ENCODE measurements at regions not wholly inside any gene's neighbourhood (a gene's known extent, or its start where the extent isn't known, plus 50 kb on each side); places are given as distances from the start of the nearest gene placed in this dataset.

DNA sequence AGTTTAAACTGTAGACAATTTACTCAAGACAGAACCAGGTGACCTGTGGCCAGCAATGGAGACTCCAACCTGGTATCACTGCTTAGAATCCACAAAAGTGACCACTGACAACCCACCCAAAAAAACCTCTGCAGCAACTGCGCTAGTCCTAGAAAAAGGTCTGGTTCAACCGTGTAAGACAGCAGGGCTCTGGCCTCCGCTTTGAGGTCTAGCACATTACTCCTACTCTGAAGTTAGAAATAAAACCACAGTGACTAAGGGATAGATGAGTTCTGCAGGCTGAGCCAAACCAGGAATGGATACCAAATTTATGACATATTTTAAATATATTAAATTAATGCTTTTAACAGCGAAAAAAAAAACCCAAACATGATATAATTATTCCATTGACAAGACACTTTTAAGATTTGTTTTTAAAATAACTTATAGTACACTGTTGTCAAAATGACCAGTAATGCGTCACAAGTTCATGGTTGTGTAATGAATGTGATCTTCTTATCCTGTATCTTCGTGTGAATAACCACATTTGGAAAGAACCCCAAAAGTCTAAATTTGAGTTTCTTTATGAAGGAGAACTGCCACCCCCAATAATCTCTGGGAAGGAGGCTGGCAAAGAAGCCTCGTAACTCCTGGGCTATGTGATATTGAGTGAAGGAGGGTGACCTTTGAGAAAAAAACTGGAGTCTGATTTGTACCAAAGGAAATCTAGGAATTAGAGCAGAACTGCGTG lies 101.9 kb upstream of the SLC44A1 start:
- Histone ChIP-seq H3K9me3 (ENCODE audit: low read length) (no peaks in the 10 kb centered on the region), H2AFZ (ENCODE audit: low read depth, low read length) (no peak overlapping the region), H3K9me2 (ENCODE audit: insufficient read depth, low read length) (no peaks in the 10 kb centered on the region), H3K27me3 (ENCODE audit: insufficient read depth, low read depth, low read length) (no peaks in the 10 kb centered on the region), H3K79me2 (replicated peaks; ENCODE audit: insufficient read depth, low read length) (no peaks in the 10 kb centered on the region), H3K9ac (ENCODE audit: low read length) (no peak overlapping the region), H3K4me2 (ENCODE audit: low read length) (no peak overlapping the region), H3K4me3 (ENCODE audit: low read length) (no peak overlapping the region), H3K36me3 (ENCODE audit: insufficient read depth, low read length) (no peaks in the 10 kb centered on the region), H3K27ac (ENCODE audit: low read length) (no peak overlapping the region), H4K20me1 (ENCODE audit: insufficient read depth) (no peaks in the 10 kb centered on the region), H3F3A (ENCODE audit: insufficient read depth, low read length, poor library complexity, severe bottlenecking) (no peaks in the 10 kb centered on the region)
- TF ChIP-seq, protein P1, sequence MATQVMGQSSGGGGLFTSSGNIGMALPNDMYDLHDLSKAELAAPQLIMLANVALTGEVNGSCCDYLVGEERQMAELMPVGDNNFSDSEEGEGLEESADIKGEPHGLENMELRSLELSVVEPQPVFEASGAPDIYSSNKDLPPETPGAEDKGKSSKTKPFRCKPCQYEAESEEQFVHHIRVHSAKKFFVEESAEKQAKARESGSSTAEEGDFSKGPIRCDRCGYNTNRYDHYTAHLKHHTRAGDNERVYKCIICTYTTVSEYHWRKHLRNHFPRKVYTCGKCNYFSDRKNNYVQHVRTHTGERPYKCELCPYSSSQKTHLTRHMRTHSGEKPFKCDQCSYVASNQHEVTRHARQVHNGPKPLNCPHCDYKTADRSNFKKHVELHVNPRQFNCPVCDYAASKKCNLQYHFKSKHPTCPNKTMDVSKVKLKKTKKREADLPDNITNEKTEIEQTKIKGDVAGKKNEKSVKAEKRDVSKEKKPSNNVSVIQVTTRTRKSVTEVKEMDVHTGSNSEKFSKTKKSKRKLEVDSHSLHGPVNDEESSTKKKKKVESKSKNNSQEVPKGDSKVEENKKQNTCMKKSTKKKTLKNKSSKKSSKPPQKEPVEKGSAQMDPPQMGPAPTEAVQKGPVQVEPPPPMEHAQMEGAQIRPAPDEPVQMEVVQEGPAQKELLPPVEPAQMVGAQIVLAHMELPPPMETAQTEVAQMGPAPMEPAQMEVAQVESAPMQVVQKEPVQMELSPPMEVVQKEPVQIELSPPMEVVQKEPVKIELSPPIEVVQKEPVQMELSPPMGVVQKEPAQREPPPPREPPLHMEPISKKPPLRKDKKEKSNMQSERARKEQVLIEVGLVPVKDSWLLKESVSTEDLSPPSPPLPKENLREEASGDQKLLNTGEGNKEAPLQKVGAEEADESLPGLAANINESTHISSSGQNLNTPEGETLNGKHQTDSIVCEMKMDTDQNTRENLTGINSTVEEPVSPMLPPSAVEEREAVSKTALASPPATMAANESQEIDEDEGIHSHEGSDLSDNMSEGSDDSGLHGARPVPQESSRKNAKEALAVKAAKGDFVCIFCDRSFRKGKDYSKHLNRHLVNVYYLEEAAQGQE (IDR thresholded peaks at IDR 0.05; ENCODE audit: borderline replicate concordance), result no peak
- TF ChIP-seq MXI1 (conservative IDR thresholded peaks at IDR 0.05; ENCODE audit: poor library complexity, severe bottlenecking), result no peak
- no peak for TF ChIP-seq TAF1 (IDR thresholded peaks at IDR 0.05; ENCODE audit: low read depth)
- TF ChIP-seq SMC3 (conservative IDR thresholded peaks at IDR 0.05; ENCODE audit: poor library complexity), result no peak
- TF ChIP-seq EZH2 (IDR thresholded peaks at IDR 0.05; ENCODE audit: borderline replicate concordance, insufficient read depth, low read length, poor library complexity, severe bottlenecking), result no peak

DNA sequence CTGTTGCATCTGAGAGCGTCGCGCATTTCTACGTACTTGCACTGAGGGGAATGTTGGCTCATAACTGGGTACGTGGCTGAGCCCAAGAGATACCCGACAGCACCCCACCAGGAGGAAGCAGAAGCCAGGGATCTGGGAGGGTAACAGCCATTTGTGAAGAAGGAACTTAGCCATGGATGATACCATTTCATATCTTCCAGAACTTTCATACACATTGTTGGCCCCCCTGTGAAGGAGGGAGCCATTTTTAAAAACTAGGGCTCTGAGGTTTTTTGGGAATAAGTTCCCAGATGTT lies 101.4 kb upstream of the SLC44A1 start:
- Histone ChIP-seq H3K27ac (ENCODE audit: low read length) (no peak overlapping the region), H3K4me2 (ENCODE audit: low read length) (no peak overlapping the region), H3K79me2 (replicated peaks; ENCODE audit: insufficient read depth, low read length) (no peaks in the 10 kb centered on the region), H4K20me1 (ENCODE audit: insufficient read depth) (no peaks in the 10 kb centered on the region), H3K36me3 (ENCODE audit: insufficient read depth, low read length) (no peaks in the 10 kb centered on the region), H2AFZ (ENCODE audit: low read depth, low read length) (no peak overlapping the region), H3F3A (ENCODE audit: insufficient read depth, low read length, poor library complexity, severe bottlenecking) (no peaks in the 10 kb centered on the region), H3K9ac (ENCODE audit: low read length) (no peak overlapping the region), H3K27me3 (ENCODE audit: insufficient read depth, low read depth, low read length) (no peaks in the 10 kb centered on the region), H3K4me3 (ENCODE audit: low read length) (no peak overlapping the region), H3K9me2 (ENCODE audit: insufficient read depth, low read length) (no peaks in the 10 kb centered on the region), H3K9me3 (ENCODE audit: low read length) (no peaks in the 10 kb centered on the region)
- TF ChIP-seq SMC3 (conservative IDR thresholded peaks at IDR 0.05; ENCODE audit: poor library complexity) (no peak), MXI1 (conservative IDR thresholded peaks at IDR 0.05; ENCODE audit: poor library complexity, severe bottlenecking) (no peak), EZH2 (IDR thresholded peaks at IDR 0.05; ENCODE audit: borderline replicate concordance, insufficient read depth, low read length, poor library complexity, severe bottlenecking) (no peak), RAD21 (conservative IDR thresholded peaks at IDR 0.05) (no peak), TAF1 (IDR thresholded peaks at IDR 0.05; ENCODE audit: low read depth) (no peak), EP300 (conservative IDR thresholded peaks at IDR 0.05; ENCODE audit: poor library complexity, severe bottlenecking) (no peak), POLR2AphosphoS5 (IDR thresholded peaks at IDR 0.05) (no peak)
- TF ChIP-seq, protein P2, sequence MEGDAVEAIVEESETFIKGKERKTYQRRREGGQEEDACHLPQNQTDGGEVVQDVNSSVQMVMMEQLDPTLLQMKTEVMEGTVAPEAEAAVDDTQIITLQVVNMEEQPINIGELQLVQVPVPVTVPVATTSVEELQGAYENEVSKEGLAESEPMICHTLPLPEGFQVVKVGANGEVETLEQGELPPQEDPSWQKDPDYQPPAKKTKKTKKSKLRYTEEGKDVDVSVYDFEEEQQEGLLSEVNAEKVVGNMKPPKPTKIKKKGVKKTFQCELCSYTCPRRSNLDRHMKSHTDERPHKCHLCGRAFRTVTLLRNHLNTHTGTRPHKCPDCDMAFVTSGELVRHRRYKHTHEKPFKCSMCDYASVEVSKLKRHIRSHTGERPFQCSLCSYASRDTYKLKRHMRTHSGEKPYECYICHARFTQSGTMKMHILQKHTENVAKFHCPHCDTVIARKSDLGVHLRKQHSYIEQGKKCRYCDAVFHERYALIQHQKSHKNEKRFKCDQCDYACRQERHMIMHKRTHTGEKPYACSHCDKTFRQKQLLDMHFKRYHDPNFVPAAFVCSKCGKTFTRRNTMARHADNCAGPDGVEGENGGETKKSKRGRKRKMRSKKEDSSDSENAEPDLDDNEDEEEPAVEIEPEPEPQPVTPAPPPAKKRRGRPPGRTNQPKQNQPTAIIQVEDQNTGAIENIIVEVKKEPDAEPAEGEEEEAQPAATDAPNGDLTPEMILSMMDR (IDR thresholded peaks at IDR 0.05; ENCODE audit: poor library complexity, severe bottlenecking), result no peak
- TF ChIP-seq, protein P1 (IDR thresholded peaks at IDR 0.05; ENCODE audit: borderline replicate concordance), result no peak
